GM12874 (cell line): ENCODE measurements at regions not wholly inside any gene's neighbourhood (a gene's known extent, or its start where the extent isn't known, plus 50 kb on each side); places are given as distances from the start of the nearest gene placed in this dataset.

ENCODE experiments used
- CTCF ChIP-seq: IDR thresholded peaks from 2 replicates; pipeline ENCODE4 v1.5.1; 2011; ENCODE audit warnings: low read depth, mild to moderate bottlenecking, control low read depth, low read length, moderate library complexity; ENCODE audit not compliant: insufficient read depth

- TF ChIP-seq CTCF: no peak
Observed at GRCh38 chr5:176728831-176729251, 81.5 kb upstream of the UNC5A start.

DNA sequence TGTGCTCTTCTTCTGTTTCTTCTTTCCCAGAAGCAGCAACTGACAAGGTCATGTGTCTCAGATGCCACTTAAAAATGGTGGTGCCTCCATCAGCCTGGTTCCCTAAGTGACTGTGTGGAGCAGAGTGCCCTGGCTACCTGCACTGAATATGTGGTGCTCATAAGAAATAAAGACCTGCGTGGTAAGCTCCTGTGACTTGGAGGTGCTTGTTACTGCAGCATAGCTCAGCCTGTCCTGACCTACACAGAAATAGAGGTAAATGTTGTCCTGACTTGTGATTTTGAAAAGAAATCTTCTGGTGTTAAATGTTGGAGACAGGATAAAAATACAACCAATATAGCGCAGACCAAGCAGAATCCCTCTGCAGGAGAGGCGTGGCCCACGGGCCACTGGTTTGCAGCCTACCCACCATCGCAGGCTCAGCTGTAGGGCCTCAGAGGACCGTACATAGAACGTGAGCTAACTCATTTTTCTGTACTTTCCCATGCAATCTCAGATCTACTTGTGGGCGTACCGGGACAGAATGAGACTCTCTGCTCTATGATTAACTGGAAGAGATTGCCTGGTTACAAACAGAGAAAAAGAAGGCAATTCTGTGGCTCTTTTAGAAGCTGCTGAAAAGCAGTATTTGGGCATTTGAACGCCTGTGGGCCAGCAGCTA is 79.4 kb upstream of the UNC5A start:
- no peak for TF ChIP-seq CTCF

- TF ChIP-seq CTCF: no peak
Observed at GRCh38 chr5:176731506-176732160, 78.7 kb upstream of the UNC5A start.

GRCh38 chr5:176732306-176732705 is 78.1 kb upstream of the UNC5A start:
- TF ChIP-seq CTCF: no peak

GRCh38 chr5:176732736-176733405 is 77.5 kb upstream of the UNC5A start:
- no peak for TF ChIP-seq CTCF

- no peak for TF ChIP-seq CTCF
Observed at GRCh38 chr5:176733406-176734262, 76.7 kb upstream of the UNC5A start.
